ENCODE measurements at regions not wholly inside any gene's neighbourhood (a gene's known extent, or its start where the extent isn't known, plus 50 kb on each side); places are given as distances from the start of the nearest gene placed in this dataset.
A peak's percentile ranks its signal among the peaks of the same experiment; 100 is the strongest.

GRCh38 chr4:186920483-186920882 is 196.8 kb upstream of the FAT1 start:
- H2AFZ ChIP-seq (ENCODE audit: low read length) = peak overlapping the region; percentile 59
- peak overlapping the region; percentile 22 for H3K4me2 ChIP-seq (ENCODE audit: insufficient read depth, low read length)
- peak overlapping the region; percentile 64 for H3K27ac ChIP-seq (ENCODE audit: low read depth, low read length)
- H3K9me3 ChIP-seq (ENCODE audit: low read depth, low read length) = no peaks in the 10 kb centered on the region
- no peaks in the 10 kb centered on the region for H3K79me2 ChIP-seq (ENCODE audit: insufficient read depth, low read length)
- no peak for TF ChIP-seq CTCF (IDR thresholded peaks at IDR 0.05; ENCODE audit: extremely low read depth, low read depth, low read length)
- H3K4me3 ChIP-seq (ENCODE audit: insufficient read depth, low read length) = no peak overlapping the region
- peaks cover 15% of the 10 kb centered on the region for H3K4me1 ChIP-seq (ENCODE audit: insufficient read depth, low read length)
- H3K36me3 ChIP-seq (ENCODE audit: insufficient read depth, low read length) = no peaks in the 10 kb centered on the region
- no peaks in the 10 kb centered on the region for H3K27me3 ChIP-seq (ENCODE audit: insufficient read depth, low read length)
- no peak for DNase-seq (ENCODE audit: insufficient read length, low spot score, missing footprints)
- H4K20me1 ChIP-seq (ENCODE audit: insufficient read depth, low read length) = no peaks in the 10 kb centered on the region

DNA sequence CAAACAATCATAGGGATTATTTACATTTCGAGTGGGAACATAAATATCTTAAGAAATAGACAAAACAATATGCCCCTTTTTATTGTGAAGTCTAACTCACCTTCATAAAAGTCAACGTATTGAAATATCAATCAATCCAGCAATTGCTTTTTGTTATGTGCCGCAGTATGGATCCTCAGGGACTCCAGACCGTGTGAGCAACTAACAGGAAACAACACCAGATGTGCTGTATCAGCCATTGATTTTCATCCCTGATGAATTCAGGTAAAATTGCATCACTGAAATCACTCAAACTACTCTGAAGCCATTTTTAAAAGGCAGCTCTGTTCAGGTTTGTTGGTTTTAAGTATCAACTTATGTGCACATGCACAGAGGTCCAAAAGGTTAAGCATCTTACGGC is 197.3 kb upstream of the FAT1 start:
- Histone ChIP-seq H3K4me3 (ENCODE audit: insufficient read depth, low read length) (no peak overlapping the region), H2AFZ (ENCODE audit: low read length) (peak overlapping the region; percentile 59), H3K27ac (ENCODE audit: low read depth, low read length) (peak overlapping the region; percentile 64), H3K9me3 (ENCODE audit: low read depth, low read length) (no peaks in the 10 kb centered on the region), H3K79me2 (ENCODE audit: insufficient read depth, low read length) (no peaks in the 10 kb centered on the region), H3K4me1 (ENCODE audit: insufficient read depth, low read length) (peaks cover 15% of the 10 kb centered on the region), H3K27me3 (ENCODE audit: insufficient read depth, low read length) (no peaks in the 10 kb centered on the region), H4K20me1 (ENCODE audit: insufficient read depth, low read length) (no peaks in the 10 kb centered on the region), H3K4me2 (ENCODE audit: insufficient read depth, low read length) (no peak overlapping the region), H3K36me3 (ENCODE audit: insufficient read depth, low read length) (no peaks in the 10 kb centered on the region)
- no peak for DNase-seq (ENCODE audit: insufficient read length, low spot score, missing footprints)
- TF ChIP-seq CTCF (IDR thresholded peaks at IDR 0.05; ENCODE audit: extremely low read depth, low read depth, low read length) = no peak

- peaks cover 15% of the 10 kb centered on the region for H3K4me1 ChIP-seq (ENCODE audit: insufficient read depth, low read length)
- no peak overlapping the region for H3K4me3 ChIP-seq (ENCODE audit: insufficient read depth, low read length)
- no peak for TF ChIP-seq CTCF (IDR thresholded peaks at IDR 0.05; ENCODE audit: extremely low read depth, low read depth, low read length)
- DNase-seq (ENCODE audit: insufficient read length, low spot score, missing footprints) = no peak
- no peaks in the 10 kb centered on the region for H3K9me3 ChIP-seq (ENCODE audit: low read depth, low read length)
- H4K20me1 ChIP-seq (ENCODE audit: insufficient read depth, low read length) = no peaks in the 10 kb centered on the region
- H3K36me3 ChIP-seq (ENCODE audit: insufficient read depth, low read length) = no peaks in the 10 kb centered on the region
- no peaks in the 10 kb centered on the region for H3K27me3 ChIP-seq (ENCODE audit: insufficient read depth, low read length)
- H3K79me2 ChIP-seq (ENCODE audit: insufficient read depth, low read length) = no peaks in the 10 kb centered on the region
- H3K27ac ChIP-seq (ENCODE audit: low read depth, low read length) = peak overlapping the region; percentile 3
- H2AFZ ChIP-seq (ENCODE audit: low read length) = no peak overlapping the region
- peak overlapping the region; percentile 32 for H3K4me2 ChIP-seq (ENCODE audit: insufficient read depth, low read length)
Observed at GRCh38 chr4:186924723-186925122, 201.1 kb upstream of the FAT1 start.

- Histone ChIP-seq H3K4me2 (ENCODE audit: insufficient read depth, low read length) (no peak overlapping the region), H2AFZ (ENCODE audit: low read length) (no peak overlapping the region), H3K4me3 (ENCODE audit: insufficient read depth, low read length) (no peak overlapping the region), H3K27me3 (ENCODE audit: insufficient read depth, low read length) (no peaks in the 10 kb centered on the region), H4K20me1 (ENCODE audit: insufficient read depth, low read length) (no peaks in the 10 kb centered on the region), H3K36me3 (ENCODE audit: insufficient read depth, low read length) (no peaks in the 10 kb centered on the region), H3K79me2 (ENCODE audit: insufficient read depth, low read length) (no peaks in the 10 kb centered on the region), H3K9me3 (ENCODE audit: low read depth, low read length) (no peaks in the 10 kb centered on the region), H3K4me1 (ENCODE audit: insufficient read depth, low read length) (peaks cover 22% of the 10 kb centered on the region), H3K27ac (ENCODE audit: low read depth, low read length) (no peak overlapping the region)
- DNase-seq (ENCODE audit: insufficient read length, low spot score, missing footprints) = no peak
- no peak for TF ChIP-seq CTCF (IDR thresholded peaks at IDR 0.05; ENCODE audit: extremely low read depth, low read depth, low read length)
Observed at GRCh38 chr4:186927624-186928023, 204.0 kb upstream of the FAT1 start.
